GM21737 (cell line): ENCODE measurements at regions not wholly inside any gene's neighbourhood (a gene's known extent, or its start where the extent isn't known, plus 50 kb on each side); places are given as distances from the start of the nearest gene placed in this dataset.

ENCODE experiments used
- ATAC-seq: cut with Tn5 transposase; IDR thresholded peaks from one replicate; pipeline ENCODE4 v1.9.1; 2021; ENCODE audit warnings: mild to moderate bottlenecking, moderate library complexity; ENCODE audit not compliant: unreplicated experiment

DNA sequence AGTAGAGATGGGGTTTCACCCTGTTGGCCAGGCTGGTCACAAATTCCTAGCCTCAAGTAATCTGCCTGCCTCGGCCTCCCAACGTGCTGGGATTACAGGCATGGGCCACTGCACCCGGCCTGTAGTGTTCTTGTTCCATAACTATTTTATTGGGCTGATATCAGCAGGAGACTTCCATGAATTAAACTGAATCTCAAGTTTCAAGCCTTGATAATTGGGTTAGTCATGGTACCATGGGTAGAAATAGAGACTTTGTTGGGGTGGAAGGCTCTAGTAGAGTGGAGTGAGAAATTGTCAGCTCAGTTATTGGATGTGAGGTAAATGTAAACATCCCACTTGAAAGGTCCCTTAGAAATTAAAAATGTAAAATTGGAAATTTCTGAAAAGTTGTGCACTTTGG is 419.1 kb downstream of the ADGRL2 start:
- ATAC-seq: no peak

DNA sequence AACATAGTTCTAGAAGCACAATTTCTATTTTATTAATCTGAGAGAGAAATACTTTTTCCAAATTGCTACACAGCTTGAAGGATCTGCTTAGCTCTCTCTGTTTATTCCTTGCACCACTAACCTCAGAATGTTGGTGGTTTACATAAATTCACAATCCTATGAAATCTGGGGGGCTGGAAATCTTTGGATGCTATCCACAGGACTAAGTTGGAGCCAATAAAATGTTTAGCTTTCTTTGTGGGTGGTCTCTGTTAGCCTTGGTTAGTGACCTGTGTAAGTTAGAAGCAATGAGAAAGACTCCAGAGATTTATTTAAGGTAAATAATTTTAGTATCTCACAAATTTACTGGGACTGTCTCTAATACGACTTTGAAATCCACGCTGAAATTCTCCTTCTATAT is 418.1 kb downstream of the ADGRL2 start:
- no peak for ATAC-seq

DNA sequence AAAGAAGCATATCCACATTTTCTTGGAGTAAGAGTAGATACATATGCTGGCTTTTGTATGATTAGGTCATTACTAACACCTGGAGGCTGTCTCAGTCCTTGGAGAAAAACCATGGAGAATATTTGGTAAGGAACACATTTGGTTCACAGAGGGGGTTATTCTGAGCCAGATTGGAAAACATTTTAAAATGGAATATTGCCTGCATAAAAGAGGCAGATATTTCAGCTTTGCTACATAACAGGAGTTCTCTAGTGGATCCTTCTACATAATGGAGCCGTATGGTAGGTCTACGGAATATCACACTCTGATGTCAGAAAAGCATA is 415.1 kb downstream of the ADGRL2 start:
- no peak for ATAC-seq

DNA sequence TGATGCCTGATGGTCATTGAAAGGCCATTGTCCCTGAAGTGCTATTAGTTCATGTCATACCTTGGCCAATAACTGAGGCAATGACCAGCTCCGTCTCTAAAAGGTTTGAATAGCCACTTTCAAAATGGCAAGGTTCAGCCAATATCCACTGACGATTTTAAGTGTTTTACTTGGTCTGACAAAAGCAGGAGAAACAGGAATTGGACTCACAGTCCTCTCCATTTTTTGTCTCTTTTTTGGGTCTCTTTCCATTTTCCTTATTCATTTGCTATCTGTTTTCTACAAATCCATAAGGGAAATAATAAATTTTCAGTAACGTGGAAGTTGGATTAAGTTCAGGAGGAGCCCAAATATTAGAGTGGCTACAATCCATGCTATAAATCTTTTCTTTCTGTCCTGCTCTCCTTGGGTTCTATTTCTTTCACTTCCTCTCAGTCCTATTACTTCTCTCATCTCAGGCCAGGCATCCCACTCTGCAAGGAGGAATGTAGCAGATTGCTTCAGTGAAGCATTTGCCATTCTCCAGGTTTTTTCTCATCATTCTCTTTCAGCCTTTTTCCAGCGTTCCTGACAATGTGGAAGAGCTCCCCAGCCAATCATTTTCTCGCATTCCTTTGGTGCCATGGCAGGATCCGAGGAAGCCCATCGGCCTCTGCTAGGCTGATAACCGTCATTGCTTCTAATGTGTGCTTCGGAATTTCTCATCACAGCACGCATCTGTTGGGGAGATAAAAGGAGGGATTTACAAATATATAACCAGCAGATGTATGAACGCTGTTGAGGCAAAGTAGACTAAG is 414.5 kb downstream of the ADGRL2 start:
- no peak for ATAC-seq

DNA sequence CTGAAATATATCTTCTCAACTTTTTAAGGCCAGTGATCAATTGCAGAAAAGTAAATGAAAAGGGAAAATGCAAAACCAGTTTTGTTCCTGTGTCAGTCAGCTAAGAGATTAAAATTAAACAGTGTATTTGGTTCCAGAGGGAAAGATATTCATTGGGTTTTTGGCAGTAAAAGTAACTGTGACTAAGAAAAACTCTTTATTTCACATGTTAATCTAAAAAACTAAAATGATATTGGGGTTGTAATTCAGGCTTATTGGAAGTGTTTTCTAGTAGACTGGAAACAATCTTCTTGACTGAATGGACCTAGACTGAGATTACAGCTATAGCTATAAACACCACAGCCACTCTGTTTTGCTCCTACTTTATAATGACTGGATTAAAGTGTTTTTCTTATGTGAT is 413.9 kb downstream of the ADGRL2 start:
- ATAC-seq: no peak

DNA sequence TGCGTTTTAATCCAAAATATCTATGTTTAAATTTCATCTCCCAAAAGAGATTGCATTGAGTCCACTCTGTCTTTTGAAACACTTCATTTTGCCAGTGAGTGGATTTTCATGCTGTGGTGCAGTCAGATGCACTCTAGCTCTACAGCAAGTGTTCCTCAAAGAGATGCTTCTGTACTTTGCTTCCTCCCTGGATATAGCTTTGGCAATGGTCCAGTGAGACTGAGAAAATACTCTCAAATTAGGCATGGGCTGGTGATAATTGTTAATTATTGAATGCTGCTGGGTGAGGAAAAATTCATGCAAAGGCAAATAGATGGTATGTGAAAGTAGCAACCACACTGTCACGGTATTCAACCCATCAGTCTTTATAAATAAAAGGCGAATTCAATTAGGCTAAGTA is 396.9 kb downstream of the ADGRL2 start:
- no peak for ATAC-seq

DNA sequence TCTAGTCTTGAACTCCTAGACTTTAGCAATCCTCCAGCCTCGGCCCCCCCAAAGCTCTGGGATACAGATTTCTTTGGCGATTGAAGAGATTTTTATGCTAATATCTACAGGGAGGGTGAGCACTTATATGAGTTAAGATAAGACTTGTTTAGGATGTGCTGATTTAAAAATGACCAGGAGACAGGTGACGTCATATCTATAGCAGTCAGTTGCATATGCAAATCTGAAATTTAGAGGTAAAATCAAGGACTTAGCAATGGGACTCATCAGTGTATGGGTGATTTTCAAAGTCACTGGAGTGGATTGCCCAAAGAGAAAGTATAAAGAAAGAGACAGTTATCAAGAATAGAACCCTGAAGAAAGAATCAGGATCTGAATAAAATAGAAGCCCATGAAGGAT is 394.5 kb downstream of the ADGRL2 start:
- ATAC-seq: no peak

DNA sequence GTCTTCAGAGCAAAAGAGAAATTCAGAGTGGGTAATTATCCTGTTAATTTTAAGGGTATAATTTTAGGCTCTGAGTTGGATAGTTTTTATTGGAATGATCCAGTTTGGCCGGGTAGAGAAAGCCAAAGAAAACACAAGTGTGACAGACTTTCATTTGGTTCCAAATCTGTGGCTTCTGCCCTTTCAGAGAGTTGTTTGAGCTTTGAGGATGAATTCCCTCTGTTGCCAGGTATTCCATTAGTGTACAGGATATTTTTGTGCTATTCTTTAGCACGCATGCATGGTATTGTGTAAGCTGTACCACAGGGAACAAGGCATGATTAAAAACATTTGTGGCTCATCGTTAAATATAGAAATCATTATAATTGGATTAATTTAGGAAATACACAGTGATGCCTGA is 384.4 kb downstream of the ADGRL2 start:
- no peak for ATAC-seq

DNA sequence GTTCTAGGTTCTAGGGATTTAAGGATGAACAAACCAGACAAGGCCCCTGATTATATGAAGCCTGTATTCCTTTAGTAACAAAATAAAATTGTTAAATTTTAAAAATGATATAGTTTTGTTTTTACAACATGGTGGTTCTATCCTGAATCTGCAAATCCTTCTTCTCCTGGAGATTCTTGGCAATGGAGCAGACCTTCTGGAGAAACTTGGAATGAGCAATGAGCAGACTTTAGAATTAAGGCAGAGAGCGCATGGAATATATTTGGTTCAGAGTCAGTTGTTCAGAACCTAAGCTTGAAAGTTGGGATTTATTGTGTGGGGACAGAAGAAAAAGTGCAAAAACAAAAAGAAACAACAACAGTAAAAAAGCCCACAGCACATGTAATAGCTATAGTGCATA is 381.1 kb downstream of the ADGRL2 start:
- no peak for ATAC-seq

DNA sequence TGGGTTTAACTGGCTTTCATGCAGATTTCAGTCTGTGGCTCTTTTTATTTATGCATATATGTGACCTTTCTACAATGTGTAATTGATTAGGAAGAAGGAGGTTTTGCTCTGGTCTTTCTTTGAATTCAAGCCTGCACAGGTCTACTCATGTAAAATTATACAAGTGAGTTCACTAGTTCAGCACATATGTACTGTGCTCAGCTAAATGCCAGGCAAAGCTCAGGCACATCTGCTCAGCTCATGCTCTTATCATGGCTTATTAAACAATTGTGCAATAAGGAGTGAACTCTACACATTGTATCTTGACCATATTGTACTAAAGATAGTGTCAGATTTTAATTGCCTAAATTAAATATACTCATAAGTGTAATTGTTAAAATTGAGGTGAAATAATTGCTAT is 378.4 kb downstream of the ADGRL2 start:
- no peak for ATAC-seq

DNA sequence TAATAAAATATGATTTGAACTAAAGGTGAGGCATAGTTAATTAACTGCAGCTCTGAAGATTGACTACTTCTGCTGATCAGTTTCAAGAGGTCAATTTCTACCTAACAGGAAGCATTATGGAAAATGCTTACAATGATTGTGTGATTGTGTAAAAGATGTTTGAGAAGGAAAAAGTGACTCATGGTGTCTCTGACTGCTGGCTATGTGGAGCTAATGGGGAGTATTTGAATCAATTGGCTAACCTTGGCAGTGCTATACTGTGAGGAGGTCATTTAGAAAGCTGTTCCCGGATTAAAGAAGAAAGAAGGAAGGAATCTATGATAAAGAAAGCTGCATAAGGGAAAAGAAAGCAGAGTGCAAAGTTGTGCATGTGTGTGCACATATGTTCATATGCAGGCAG is 376.5 kb downstream of the ADGRL2 start:
- ATAC-seq: no peak

DNA sequence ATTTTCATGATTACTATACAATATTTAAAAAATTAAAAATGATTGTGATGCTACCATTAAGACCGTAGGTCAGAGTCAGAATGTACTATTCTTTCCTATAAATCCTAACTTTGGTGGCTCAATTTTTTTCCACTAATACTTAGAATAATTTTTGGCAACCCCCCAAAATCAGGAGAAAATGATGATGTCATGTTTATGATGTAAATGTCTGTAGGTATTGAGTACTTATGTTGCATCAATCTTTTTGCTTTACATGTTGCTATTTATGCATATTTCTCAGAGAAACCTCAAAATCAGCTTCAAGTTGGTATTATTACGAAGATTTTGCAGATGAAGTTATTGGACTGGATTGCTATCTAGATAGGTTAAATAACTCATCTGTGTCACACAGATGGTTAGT is 371.2 kb downstream of the ADGRL2 start:
- ATAC-seq: no peak

DNA sequence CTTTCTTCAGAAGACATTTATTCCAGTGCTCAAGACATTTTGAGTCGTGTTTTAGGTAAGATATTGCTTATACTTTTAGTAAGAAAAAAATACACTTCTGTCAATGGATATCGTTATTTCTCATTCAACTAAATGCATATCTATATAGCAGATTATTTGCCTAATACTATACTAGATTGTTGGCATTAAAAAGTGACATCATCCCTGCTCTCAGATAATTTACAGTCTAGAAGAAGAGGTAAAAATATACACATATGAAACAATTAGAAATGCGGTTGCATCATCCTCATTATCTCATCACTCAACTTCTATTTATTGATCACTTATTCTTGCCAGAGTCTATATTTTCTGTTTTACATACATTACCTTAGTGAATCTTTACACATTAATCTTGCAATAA is 367.7 kb downstream of the ADGRL2 start:
- ATAC-seq: no peak

DNA sequence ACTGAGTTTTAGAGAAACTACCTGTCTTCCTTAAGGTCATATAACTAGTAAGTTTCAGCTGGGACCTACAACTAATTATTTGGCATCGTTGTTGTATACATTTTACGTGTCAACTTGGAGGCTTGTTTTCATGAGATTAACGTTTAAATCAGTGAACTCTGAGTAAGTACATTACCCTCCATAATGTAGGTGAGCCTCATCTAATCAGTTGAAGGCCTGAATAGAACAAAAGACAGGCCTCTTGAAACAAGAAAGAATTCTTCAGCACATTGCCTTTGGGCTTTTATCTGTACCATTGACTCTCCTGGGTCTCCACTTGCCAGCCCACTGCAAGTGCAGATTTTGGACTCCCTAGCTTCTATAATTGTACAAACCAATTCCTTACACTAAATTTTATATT is 364.6 kb downstream of the ADGRL2 start:
- ATAC-seq: no peak

DNA sequence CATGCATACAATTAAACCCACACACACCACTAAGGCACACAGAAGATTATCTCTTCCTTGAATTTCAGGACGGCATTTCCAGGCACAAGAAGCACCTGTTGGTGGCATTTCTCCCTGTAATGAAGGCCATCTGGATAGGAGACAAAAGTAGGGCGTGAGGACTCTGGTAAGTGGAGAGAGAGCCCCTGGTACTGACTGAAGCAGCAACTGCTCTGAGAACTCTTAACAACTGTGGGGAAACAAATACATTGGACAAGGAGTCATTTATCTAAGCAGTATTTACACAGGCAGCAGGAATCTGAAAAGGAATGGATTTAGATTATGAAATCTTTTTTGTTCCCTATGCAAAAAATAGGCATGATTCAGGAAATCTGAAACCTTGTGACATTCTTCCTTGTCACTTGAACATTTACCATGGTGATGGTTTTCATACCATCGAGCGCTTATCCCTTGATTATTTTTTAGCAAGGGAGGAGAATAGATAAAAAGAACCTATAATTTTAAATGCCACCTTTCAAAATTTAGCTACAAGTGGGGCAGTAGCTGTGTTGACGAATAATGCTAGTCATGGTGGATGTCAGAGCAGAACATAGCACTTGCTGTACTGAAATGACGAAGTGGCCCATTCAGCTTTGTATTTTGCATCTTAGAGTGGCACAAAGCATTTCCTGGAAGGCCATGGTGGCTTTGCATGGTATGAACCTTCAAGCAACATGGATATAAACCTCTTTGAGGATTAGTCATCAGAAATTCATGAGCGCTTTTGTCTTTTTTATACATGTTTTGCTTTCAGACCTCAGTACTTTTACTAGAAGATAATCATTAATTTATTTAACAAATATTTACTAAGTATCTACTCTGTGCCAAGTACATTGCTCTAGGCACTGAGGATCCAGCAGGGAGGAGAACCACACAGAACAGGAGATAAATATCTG is 362.0 kb downstream of the ADGRL2 start:
- no peak for ATAC-seq

DNA sequence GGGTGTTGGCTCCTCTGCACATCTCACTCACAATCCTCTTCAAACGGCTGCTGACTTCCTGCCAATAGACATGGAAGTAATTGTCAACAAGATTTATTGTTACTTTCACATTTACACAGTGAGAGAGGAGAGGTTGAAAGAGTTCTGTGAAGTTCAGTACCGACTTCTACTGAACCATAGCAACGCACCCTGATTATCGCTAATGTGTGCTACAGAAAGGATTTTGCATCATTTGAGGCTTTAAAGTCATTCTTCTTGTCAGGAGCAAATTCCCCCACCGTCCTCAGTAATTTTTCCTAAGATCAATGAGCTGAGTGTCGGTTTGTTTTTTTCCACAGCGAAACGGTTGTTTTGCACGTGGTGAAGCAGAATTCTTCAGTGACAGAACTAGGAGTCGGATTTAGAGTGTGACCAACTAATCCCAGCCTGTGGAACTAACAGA is 361.0 kb downstream of the ADGRL2 start:
- ATAC-seq: no peak

DNA sequence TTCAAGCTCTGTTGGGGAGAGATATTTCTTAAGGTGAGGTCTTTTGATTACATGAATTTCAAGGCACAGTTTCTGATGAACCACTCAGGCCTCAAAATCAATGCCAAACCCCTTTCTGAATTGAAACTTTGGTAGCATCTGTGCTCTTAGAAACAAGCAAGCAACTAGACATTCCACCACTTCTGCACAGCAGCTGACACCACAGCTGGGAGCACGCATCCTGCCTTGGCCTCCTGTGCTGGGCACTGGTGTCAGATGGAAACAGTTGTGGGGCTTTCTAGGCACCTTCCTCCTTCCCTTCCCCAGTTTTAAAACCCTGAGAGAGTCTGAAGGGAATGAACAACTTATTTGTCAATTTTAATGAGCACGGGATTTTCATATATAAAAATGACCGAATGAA is 360.2 kb downstream of the ADGRL2 start:
- no peak for ATAC-seq

DNA sequence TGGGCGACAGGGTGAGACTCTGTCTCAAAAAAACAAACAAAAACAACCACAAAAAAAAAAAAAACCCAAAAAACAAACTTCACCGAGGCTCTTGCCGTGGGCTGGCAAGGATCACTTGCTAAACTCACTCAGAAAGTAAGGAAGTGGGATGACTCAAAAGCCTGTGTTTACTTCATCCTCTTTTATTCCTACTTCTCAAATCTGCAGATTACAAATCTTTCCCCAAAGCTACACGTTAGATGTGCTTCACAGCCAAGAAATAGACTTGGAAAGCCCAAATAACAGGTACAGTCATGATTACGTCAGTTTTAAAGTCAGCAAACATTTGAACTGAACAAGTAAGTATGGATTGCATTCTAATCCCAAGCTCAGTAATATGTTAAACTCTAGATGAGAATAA is 359.3 kb downstream of the ADGRL2 start:
- no peak for ATAC-seq

DNA sequence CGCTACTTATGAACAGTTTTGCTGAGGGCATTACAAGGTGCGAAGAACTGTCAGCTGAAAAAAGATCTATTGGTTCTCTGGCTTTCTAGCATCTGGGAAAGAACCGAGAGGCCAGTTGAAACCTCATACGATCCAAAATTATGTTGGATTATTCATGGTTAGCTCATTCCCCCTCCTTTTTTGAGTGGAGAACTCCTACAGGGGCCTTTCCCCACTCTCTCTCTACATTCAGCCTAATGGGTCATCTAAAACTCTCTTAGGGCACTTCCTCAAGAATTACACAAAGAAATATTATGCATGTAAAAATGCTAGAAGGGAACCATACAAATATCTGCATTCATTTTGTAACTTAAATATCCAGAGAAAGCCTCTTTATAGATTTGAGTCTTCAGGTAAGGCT is 358.2 kb downstream of the ADGRL2 start:
- ATAC-seq: no peak

DNA sequence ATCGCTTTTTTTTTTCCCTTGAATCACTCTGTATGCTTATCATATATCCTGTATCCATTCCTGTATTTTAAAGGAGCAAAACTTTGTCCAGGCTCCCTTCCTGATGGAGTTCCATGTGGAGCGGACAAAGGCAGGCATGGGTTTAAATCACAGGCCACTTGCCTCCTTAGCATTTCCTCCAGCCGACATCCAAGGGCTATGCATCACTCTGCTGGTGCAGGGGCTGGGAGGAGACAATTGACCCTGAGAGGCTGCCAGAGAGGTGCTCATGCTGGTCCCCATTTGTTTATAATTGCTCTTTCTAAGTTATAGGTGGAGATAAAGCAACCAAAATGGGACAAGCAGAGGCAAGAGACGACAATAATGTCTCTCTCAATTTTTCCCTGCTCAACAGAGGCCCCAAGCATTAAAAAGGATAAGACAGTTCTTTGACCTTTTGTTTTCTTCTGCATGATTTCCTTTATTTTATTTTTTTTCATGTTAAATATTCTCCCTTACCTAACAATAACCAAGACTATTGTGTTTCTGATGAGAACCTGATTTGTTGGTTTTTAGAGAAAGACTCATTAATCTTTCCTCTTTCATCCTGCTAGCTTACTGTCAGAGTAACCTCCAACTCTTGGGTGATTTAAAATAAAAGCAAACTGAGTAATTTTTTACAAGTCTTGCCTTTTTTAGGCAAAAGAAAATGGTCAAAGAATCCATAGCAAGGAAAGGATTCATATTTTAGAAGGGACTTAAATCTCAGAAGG is 353.7 kb downstream of the ADGRL2 start:
- ATAC-seq: no peak

DNA sequence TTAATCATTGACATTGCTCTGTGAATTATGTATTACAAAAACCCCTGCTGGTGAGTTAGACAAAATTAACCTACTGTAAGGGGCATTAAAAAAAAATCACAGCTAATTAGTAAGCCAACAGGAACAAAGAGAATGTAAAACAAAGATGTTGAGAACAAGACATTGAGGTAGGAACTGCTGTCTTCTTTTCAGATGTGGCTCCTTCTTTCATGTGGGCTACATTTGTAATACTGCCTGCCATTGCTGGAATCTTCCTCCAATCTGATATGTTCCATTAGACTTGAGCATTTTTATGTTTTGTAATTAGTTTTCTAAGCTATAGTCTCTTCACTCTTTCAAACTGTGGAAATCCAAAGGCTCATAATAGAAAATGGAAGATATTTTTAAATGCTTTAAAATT is 353.0 kb downstream of the ADGRL2 start:
- ATAC-seq: no peak

DNA sequence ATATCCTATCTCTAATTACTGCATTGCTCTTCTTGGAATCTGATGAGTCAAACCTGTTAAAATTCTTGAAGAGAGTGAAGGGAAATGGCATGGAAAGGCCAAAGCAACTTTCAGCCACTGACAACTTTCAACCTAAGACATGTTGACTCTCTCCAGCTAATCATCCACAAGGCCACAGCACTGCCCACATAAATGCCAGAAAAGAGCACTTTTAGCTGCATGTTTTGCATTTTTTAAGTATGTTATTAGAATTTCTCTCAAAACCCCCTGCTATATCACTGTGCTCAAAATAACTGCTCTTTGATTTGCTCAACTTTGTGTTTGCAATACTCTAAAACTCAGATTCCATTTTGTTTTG is 352.5 kb downstream of the ADGRL2 start:
- ATAC-seq: no peak
